H9 (cell line): ENCODE measurements at regions not wholly inside any gene's neighbourhood (a gene's known extent, or its start where the extent isn't known, plus 50 kb on each side); places are given as distances from the start of the nearest gene placed in this dataset.

Experiments used
- DNase-seq: peaks from one replicate; pipeline ENCODE4 v3.0.0-alpha.2; 2017
- H2AFZ ChIP-seq: one replicate; pipeline ENCODE4 v1.6.1; 2013; ENCODE audit warnings: mild to moderate bottlenecking, low read length, control low read depth, moderate library complexity
- H2AK5ac ChIP-seq: 2 replicates; pipeline ENCODE4 v1.6.1; 2013; ENCODE audit warnings: low read length, control low read depth, mixed read lengths; ENCODE audit not compliant: insufficient read length
- H2BK120ac ChIP-seq: one replicate; pipeline ENCODE4 v1.6.1; 2013; ENCODE audit warnings: low read depth, mild to moderate bottlenecking, low read length, control low read depth, inconsistent platforms; ENCODE audit not compliant: poor library complexity, severe bottlenecking
- H2BK12ac ChIP-seq: 2 replicates; pipeline ENCODE4 v1.6.1; 2013; ENCODE audit warnings: low read length, control low read depth, mixed read lengths, low read depth; ENCODE audit not compliant: insufficient read length
- H2BK15ac ChIP-seq: 2 replicates; pipeline ENCODE4 v1.6.1; 2013; ENCODE audit warnings: low read depth, low read length, control low read depth
- H2BK20ac ChIP-seq: one replicate; pipeline ENCODE4 v1.6.1; 2013; ENCODE audit warnings: low read depth, mild to moderate bottlenecking, low read length, control low read depth, inconsistent platforms; ENCODE audit not compliant: poor library complexity, severe bottlenecking
- H2BK5ac ChIP-seq: 2 replicates; pipeline ENCODE4 v1.6.1; 2013; ENCODE audit warnings: low read length, control low read depth, mixed read lengths; ENCODE audit not compliant: insufficient read length
- H3K14ac ChIP-seq: 2 replicates; pipeline ENCODE4 v1.6.1; 2013; ENCODE audit warnings: low read length, control low read depth; ENCODE audit not compliant: insufficient read depth
- H3K18ac ChIP-seq: 2 replicates; pipeline ENCODE4 v1.6.1; 2013; ENCODE audit warnings: low read depth, mild to moderate bottlenecking, mixed read lengths, low read length, control low read depth; ENCODE audit not compliant: insufficient read length
- H3K23ac ChIP-seq: 2 replicates; pipeline ENCODE4 v1.6.1; 2013; ENCODE audit warnings: low read length, control low read depth, mixed read lengths, low read depth; ENCODE audit not compliant: insufficient read length
- H3K23me2 ChIP-seq: 2 replicates; pipeline ENCODE4 v1.6.1; 2013; ENCODE audit warnings: low read depth, mild to moderate bottlenecking, mixed read lengths, low read length, control low read depth; ENCODE audit not compliant: insufficient read length, poor library complexity, severe bottlenecking
- H3K27ac ChIP-seq: 2 replicates; pipeline ENCODE4 v1.5.1; 2013; ENCODE audit warnings: low read length, control low read depth, mixed read lengths, low read depth; ENCODE audit not compliant: insufficient read length
- H3K27me3 ChIP-seq: 2 replicates; pipeline ENCODE4 v1.6.1; 2013; ENCODE audit warnings: low read length, control low read depth, inconsistent platforms; ENCODE audit not compliant: insufficient read depth
- H3K4ac ChIP-seq: 2 replicates; pipeline ENCODE4 v1.6.1; 2013; ENCODE audit warnings: low read depth, mild to moderate bottlenecking, control low read depth, inconsistent platforms, low read length, moderate library complexity
- H3K4me1 ChIP-seq: 2 replicates; pipeline ENCODE4 v1.6.1; 2013; ENCODE audit warnings: low read length, control low read depth, inconsistent platforms; ENCODE audit not compliant: insufficient read depth
- H3K4me2 ChIP-seq: 2 replicates; pipeline ENCODE4 v1.6.1; 2013; ENCODE audit warnings: low read length, control low read depth, mixed read lengths; ENCODE audit not compliant: insufficient read length, insufficient read depth
- H3K56ac ChIP-seq: 2 replicates; pipeline ENCODE4 v1.6.1; 2013; ENCODE audit warnings: low read depth, mild to moderate bottlenecking, mixed read lengths, low read length, control low read depth; ENCODE audit not compliant: insufficient read length
- H3K79me1 ChIP-seq: 2 replicates; pipeline ENCODE4 v1.6.1; 2013; ENCODE audit warnings: low read depth, mild to moderate bottlenecking, moderate library complexity, low read length, control low read depth, inconsistent platforms; ENCODE audit not compliant: insufficient read depth, poor library complexity, severe bottlenecking
- H3K79me2 ChIP-seq: 2 replicates; pipeline ENCODE4 v1.6.1; 2013; ENCODE audit warnings: low read length, control low read depth, inconsistent platforms; ENCODE audit not compliant: insufficient read depth
- H3K9ac ChIP-seq: 2 replicates; pipeline ENCODE4 v1.6.1; 2013; ENCODE audit warnings: low read length, control low read depth, mixed read lengths; ENCODE audit not compliant: insufficient read length; ENCODE audit errors: extremely low read depth
- H3K9me3 ChIP-seq: one replicate; pipeline ENCODE4 v1.6.1; 2013; ENCODE audit warnings: low read depth, low read length, inconsistent platforms; ENCODE audit not compliant: control insufficient read depth
- H3T11ph ChIP-seq: one replicate; pipeline ENCODE4 v1.6.1; 2013; ENCODE audit warnings: mild to moderate bottlenecking, low read length, control low read depth, inconsistent platforms
- H4K20me1 ChIP-seq: one replicate; pipeline ENCODE4 v1.6.1; 2013; ENCODE audit not compliant: control insufficient read depth, insufficient read length, insufficient read depth
- H4K5ac ChIP-seq: 2 replicates; pipeline ENCODE4 v1.6.1; 2013; ENCODE audit warnings: low read depth, mild to moderate bottlenecking, mixed read lengths, low read length, control low read depth; ENCODE audit not compliant: insufficient read length
- H4K8ac ChIP-seq: replicated peaks from 2 replicates; pipeline ENCODE4 v1.6.1; 2013; ENCODE audit warnings: low read length, control low read depth, mixed read lengths, low read depth; ENCODE audit not compliant: insufficient read length
- H4K91ac ChIP-seq: 2 replicates; pipeline ENCODE4 v1.6.1; 2013; ENCODE audit warnings: low read depth, mild to moderate bottlenecking, moderate library complexity, mixed read lengths, low read length, control low read depth; ENCODE audit not compliant: insufficient read length
- H3K27ac Mint-ChIP-seq, 3 experiments: 2 replicates in 2 of 3; 3 replicates in 1 of 3; pipeline ENCODE4 v1.8.0; 2020 to 2021; ENCODE audit warnings: mixed read lengths in 3 of 3, mild to moderate bottlenecking in 1 of 3, moderate library complexity in 1 of 3
- H3K27me3 Mint-ChIP-seq: 2 replicates; pipeline ENCODE4 v1.8.0; 2021; ENCODE audit warnings: low read depth, mild to moderate bottlenecking, moderate library complexity, mixed read lengths
- H3K36me3 Mint-ChIP-seq, 3 experiments: 2 replicates in 2 of 3; 3 replicates in 1 of 3; pipeline ENCODE4 v1.8.0; 2020 to 2021; ENCODE audit warnings: low read depth in 3 of 3, mixed read lengths in 3 of 3; ENCODE audit not compliant: insufficient read depth in 1 of 3
- H3K4me1 Mint-ChIP-seq, 2 experiments: 2 replicates each; pipeline ENCODE4 v1.8.0; 2020; ENCODE audit warnings: mixed read lengths in 2 of 2
- H3K4me3 Mint-ChIP-seq, 2 experiments: 2 replicates in 1 of 2; 3 replicates in 1 of 2; pipeline ENCODE4 v1.8.0; 2020 to 2021; ENCODE audit warnings: mild to moderate bottlenecking in 2 of 2, mixed read lengths in 2 of 2, moderate library complexity in 1 of 2
- H3K9me3 Mint-ChIP-seq, 2 experiments: 2 replicates in 1 of 2; 3 replicates in 1 of 2; pipeline ENCODE4 v1.8.0; 2020; ENCODE audit warnings: mild to moderate bottlenecking in 2 of 2, mixed read lengths in 2 of 2, moderate library complexity in 1 of 2
- WGBS: extraction: QIAGEN DNeasy Blood & Tissue Kit; methylation state at CpG from one replicate; pipeline ENCODE4 v1.1.7; 2013; ENCODE audit warnings: missing lambda C conversion rate, low lambda C conversion rate, mixed read lengths; ENCODE audit not compliant: insufficient read length; ENCODE audit errors: extremely low coverage; 5-methylcytosine and 5-hydroxymethylcytosine counted together
- TF ChIP-seq, protein P1 (sequence below): fragments of 200-600 bp; sonication (generic); conservative IDR thresholded peaks from 3 replicates; pipeline ENCODE4 v1.8.0; 2021; ENCODE audit warnings: antibody characterized with exemption, mild to moderate bottlenecking

DNA sequence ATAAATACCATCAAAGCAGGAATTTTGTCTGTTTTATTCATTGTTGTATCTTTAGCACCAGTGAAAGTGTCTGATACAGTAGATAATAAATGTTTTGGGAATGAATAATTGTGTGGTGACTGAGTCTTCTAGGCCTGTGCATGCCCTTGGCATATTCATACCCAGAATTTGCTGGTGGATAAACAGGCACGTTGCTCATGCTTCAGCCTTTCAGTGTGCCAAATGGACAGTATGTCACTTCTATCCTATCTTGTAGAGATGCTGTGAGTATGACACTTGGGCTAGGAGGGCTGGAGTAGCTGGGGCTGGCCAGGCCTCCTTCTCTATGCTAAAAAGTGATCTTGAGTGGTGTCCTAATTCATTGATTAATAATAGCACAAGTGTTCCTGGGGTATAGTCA is 287.3 kb upstream of the DDI1 start:
- no peaks in the 10 kb centered on the region for H3K23me2 ChIP-seq
- WGBS, result no CpG with 5 or more reads among the region's 1 CpG

More for the DNA sequence above, 287.3 kb upstream of the DDI1 start:
- Mint-ChIP-seq H3K27me3 (no peaks in the 10 kb centered on the region), H3K27ac (no peak overlapping the region), H3K9me3 (peaks cover 11 to 14% of the 10 kb centered on the region in 2 experiments), H3K4me1 (no peaks in the 10 kb centered on the region), H3K4me3 (no peak overlapping the region), H3K36me3 (peaks cover 0 to 4% (median 0%) of the 10 kb centered on the region in 3 experiments; a peak in 2 of 7 replicates)
- H3K9ac ChIP-seq, result no peak overlapping the region
- DNase-seq, result no peak
- no peak overlapping the region for H2BK5ac ChIP-seq
- no peak overlapping the region for H3K27ac ChIP-seq
- H4K91ac ChIP-seq, result no peak overlapping the region
- TF ChIP-seq, protein P1, sequence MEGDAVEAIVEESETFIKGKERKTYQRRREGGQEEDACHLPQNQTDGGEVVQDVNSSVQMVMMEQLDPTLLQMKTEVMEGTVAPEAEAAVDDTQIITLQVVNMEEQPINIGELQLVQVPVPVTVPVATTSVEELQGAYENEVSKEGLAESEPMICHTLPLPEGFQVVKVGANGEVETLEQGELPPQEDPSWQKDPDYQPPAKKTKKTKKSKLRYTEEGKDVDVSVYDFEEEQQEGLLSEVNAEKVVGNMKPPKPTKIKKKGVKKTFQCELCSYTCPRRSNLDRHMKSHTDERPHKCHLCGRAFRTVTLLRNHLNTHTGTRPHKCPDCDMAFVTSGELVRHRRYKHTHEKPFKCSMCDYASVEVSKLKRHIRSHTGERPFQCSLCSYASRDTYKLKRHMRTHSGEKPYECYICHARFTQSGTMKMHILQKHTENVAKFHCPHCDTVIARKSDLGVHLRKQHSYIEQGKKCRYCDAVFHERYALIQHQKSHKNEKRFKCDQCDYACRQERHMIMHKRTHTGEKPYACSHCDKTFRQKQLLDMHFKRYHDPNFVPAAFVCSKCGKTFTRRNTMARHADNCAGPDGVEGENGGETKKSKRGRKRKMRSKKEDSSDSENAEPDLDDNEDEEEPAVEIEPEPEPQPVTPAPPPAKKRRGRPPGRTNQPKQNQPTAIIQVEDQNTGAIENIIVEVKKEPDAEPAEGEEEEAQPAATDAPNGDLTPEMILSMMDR, result no peak
- no peaks in the 10 kb centered on the region for H3K4me1 ChIP-seq
- H2AK5ac ChIP-seq, result no peak overlapping the region
- H3K4ac ChIP-seq, result no peak overlapping the region
- no peak overlapping the region for H4K5ac ChIP-seq
- no peak overlapping the region for H3T11ph ChIP-seq
- no peak overlapping the region for H4K8ac ChIP-seq
- no peak overlapping the region for H2BK120ac ChIP-seq
- H3K18ac ChIP-seq, result no peak overlapping the region
- H3K27me3 ChIP-seq, result no peaks in the 10 kb centered on the region
- H3K56ac ChIP-seq, result no peak overlapping the region
- H2BK12ac ChIP-seq, result no peak overlapping the region
- no peak overlapping the region for H3K23ac ChIP-seq
- no peak overlapping the region for H3K4me2 ChIP-seq
- no peaks in the 10 kb centered on the region for H3K9me3 ChIP-seq
- no peak overlapping the region for H2BK15ac ChIP-seq
- no peak overlapping the region for H3K14ac ChIP-seq
- no peaks in the 10 kb centered on the region for H3K79me1 ChIP-seq
- H3K79me2 ChIP-seq, result no peaks in the 10 kb centered on the region
- H2AFZ ChIP-seq, result no peak overlapping the region
- no peaks in the 10 kb centered on the region for H4K20me1 ChIP-seq
- no peak overlapping the region for H2BK20ac ChIP-seq
